Aorta (tissue), 5 donors: ENCODE measurements at regions not wholly inside any gene's neighbourhood (a gene's known extent, or its start where the extent isn't known, plus 50 kb on each side); places are given as distances from the start of the nearest gene placed in this dataset.

Experiments used
- ATAC-seq: fragments of 200-7000 bp; cut with Tn5 transposase; one replicate; pipeline ENCODE4 v1.9.1; 2022; ENCODE audit warnings: moderate library complexity; ENCODE audit not compliant: low FRiP score
- DNase-seq, 2 donors: peaks; one replicate each; pipeline ENCODE4 v3.0.0-alpha.2; 2020
- H3K27ac ChIP-seq, 2 donors: one replicate each; pipeline ENCODE4 v1.5.1; 2013; ENCODE audit warnings: low read length in 2 of 2, mild to moderate bottlenecking in 2 of 2, moderate library complexity in 2 of 2, control low read depth in 1 of 2, inconsistent platforms in 1 of 2, low read depth in 1 of 2
- H3K27me3 ChIP-seq, 2 donors: one replicate each; pipeline ENCODE4 v1.6.1; 2013; ENCODE audit warnings: control low read depth in 1 of 2, low read length in 1 of 2, mild to moderate bottlenecking in 1 of 2, moderate library complexity in 1 of 2; ENCODE audit not compliant: insufficient read depth in 2 of 2, control insufficient read depth in 1 of 2
- H3K36me3 ChIP-seq, 2 donors: one replicate each; pipeline ENCODE4 v1.6.1; 2013; ENCODE audit warnings: control low read depth in 1 of 2, low read length in 1 of 2, mild to moderate bottlenecking in 1 of 2; ENCODE audit not compliant: insufficient read depth in 2 of 2, control insufficient read depth in 1 of 2
- H3K4me1 ChIP-seq, 2 donors: one replicate each; pipeline ENCODE4 v1.6.1; 2013; ENCODE audit warnings: low read length in 2 of 2, control low read depth in 1 of 2, mild to moderate bottlenecking in 1 of 2, moderate library complexity in 1 of 2; ENCODE audit not compliant: insufficient read depth in 2 of 2, control insufficient read depth in 1 of 2
- H3K4me3 ChIP-seq, 2 donors: one replicate each; pipeline ENCODE4 v1.5.1; 2013; ENCODE audit warnings: low read length in 2 of 2, control low read depth in 1 of 2, mild to moderate bottlenecking in 1 of 2
- H3K9me3 ChIP-seq: one replicate; pipeline ENCODE4 v1.6.1; 2013; ENCODE audit warnings: mild to moderate bottlenecking, low read length; ENCODE audit not compliant: control insufficient read depth
- WGBS, 2 donors: extraction: QIAGEN DNeasy Blood & Tissue Kit; methylation state at CpG; one replicate each; pipeline ENCODE4 v1.1.7; 2013; 5-methylcytosine and 5-hydroxymethylcytosine counted together
- intact Hi-C, 2 donors: fragments of 100-400 bp; cut with DNase I; formaldehyde crosslinking; loops; one replicate each; pipeline versions ENCODE4 v1.14.2 to v1.15.0; 2022
- donor health status: healthy with polysubstance abuse.
- donor health status: Bipolar disorder and iron deficiency.
- donor health status: DM: no; HTN: no; CAD: no.
- donor health status: DM: no; HTN: no; CAD: no.
- donor health status: DM: yes; HTN: yes; CAD: no.

DNA sequence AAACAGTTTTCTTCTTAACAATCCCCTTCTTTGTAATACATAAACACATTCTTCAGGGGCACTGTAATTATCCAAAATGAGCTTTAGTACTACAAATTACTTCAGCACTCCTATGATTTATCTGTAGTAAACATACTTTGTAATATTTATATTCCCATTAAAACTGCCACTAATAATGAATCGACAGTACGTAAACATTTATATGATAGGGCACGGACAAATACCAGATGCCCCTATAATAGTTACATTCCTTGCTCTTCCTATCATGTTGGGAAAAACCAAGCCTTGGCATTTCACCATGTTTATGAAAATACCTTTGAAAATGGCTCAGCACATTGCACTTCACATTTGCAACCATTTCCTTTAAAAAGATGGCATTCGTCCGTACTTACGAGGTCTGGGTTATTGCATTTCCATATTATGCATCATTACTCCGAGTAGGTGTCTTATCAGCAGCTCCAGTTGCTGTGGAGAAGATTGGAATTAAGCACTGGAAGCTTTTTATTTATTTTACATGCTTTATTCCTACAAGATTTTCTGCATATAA, 1043.4 kb downstream of the DIAPH3 start:
- no peaks in the 10 kb centered on the region for H3K36me3 ChIP-seq
- 35 to 46% methylated on average over 7 of the region's 7 CpGs for WGBS, 2 donors
- no peak for DNase-seq
- H3K27me3 ChIP-seq: no peaks in the 10 kb centered on the region
- no peak overlapping the region for H3K4me3 ChIP-seq
- intact Hi-C loops: no loop called here
- no peak overlapping the region for H3K27ac ChIP-seq
- no peak for ATAC-seq
- H3K9me3 ChIP-seq: no peaks in the 10 kb centered on the region
- no peaks in the 10 kb centered on the region for H3K4me1 ChIP-seq

DNA sequence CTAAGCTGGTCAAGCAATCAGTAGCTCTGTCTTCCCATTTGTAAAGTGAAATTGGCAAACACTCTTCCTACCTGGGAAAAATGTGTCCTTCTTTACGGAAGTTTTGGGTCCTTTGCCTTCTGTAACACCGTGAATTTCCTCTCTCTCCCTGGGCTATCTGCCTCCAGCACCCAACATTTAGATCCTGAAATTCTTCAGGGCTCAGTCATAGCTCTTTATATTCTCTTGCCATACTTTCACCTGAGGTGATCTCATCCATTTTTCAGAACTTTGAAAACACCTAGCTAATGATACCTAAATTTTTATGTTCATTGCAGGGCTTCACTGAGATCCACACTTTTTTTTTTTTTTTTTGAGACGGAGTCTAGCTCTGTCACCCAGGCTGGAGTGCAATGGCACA, 1042.2 kb downstream of the DIAPH3 start:
- intact Hi-C loops: no loop called here
- H3K27me3 ChIP-seq: no peaks in the 10 kb centered on the region
- no peak for ATAC-seq
- H3K4me3 ChIP-seq: no peak overlapping the region
- no peaks in the 10 kb centered on the region for H3K4me1 ChIP-seq
- no peak for DNase-seq
- 71 to 84% methylated on average over 3 of the region's 3 CpGs for WGBS, 2 donors
- no peaks in the 10 kb centered on the region for H3K9me3 ChIP-seq
- H3K36me3 ChIP-seq: no peaks in the 10 kb centered on the region
- no peak overlapping the region for H3K27ac ChIP-seq

DNA sequence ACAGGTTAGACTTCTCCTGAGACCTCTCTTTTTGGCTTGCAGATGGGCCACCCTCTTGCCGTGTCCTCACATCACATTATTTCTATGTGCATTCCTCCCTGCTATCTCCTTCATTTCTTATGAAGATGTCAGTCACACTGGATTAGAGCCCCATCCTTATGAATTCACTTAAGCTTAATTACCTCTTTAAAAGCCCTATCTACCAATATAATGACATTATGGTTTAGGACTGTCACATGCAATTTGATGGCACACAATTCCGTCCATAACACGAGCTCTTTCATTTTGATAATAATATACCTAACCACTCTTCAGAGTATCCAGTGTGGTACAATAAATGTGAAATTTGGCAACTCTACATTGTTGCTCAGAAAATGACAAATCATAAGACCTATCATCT, 1037.3 kb downstream of the DIAPH3 start:
- no peak for DNase-seq

DNA sequence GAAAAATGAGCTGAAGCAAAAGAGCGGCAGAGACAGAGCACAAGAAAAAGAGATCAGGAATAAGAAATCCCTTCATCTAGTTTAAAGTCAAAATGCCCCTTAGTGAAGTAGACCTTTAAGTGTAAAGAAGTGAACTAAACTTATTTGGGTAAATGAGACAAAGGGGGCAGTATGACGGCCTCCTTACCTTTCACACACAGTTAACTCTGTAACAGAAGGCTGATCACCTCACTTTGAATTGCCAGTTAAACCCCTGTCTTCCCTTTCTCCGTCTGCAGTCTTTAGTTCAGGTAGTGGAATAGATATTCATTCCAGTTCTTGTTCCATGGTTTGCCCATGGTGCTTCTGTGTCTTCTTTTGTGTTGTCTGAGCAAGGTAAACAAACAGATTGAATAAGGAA, 1029.8 kb downstream of the DIAPH3 start:
- ATAC-seq: no peak
- no peak for DNase-seq
- no peak overlapping the region for H3K27ac ChIP-seq
- intact Hi-C loops: no loop called here
- no peaks in the 10 kb centered on the region for H3K4me1 ChIP-seq
- no peaks in the 10 kb centered on the region for H3K9me3 ChIP-seq
- WGBS, 2 donors: 73 to 80% methylated on average over 3 of the region's 3 CpGs
- no peaks in the 10 kb centered on the region for H3K27me3 ChIP-seq
- H3K36me3 ChIP-seq: no peaks in the 10 kb centered on the region
- no peak overlapping the region for H3K4me3 ChIP-seq

More for the DNA sequence above, 1037.3 kb downstream of the DIAPH3 start:
- Histone ChIP-seq H3K27ac (no peak overlapping the region), H3K4me3 (no peak overlapping the region), H3K9me3 (no peaks in the 10 kb centered on the region), H3K4me1 (no peaks in the 10 kb centered on the region), H3K36me3 (no peaks in the 10 kb centered on the region), H3K27me3 (no peaks in the 10 kb centered on the region)
- intact Hi-C loops: no loop called here
- ATAC-seq: no peak
- WGBS, 2 donors: 87 to 91% methylated on average over 3 of the region's 3 CpGs

DNA sequence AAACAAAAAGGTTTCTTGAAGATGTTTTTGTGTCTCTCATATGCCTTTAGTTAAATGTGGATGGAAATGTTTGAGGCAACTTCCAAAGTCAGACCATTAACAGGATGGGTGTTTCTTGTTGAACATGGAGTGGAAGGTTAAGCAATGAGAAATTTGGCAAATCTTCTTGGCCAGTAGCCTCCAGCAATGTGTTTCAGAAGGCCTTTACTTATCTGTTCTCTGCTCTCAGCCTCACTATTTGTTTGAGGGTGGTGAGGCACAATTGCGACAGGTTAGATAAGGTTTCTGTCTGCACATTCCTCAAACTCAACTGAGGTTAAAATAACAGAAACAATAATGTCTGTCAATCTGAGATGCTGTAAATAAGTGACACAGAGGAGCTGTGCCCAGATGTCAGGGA, 1019.0 kb downstream of the DIAPH3 start:
- ATAC-seq: no peak
- intact Hi-C loops: no loop called here
- 5 to 16% methylated on average over 1 of the region's 1 CpG for WGBS, 2 donors

DNA sequence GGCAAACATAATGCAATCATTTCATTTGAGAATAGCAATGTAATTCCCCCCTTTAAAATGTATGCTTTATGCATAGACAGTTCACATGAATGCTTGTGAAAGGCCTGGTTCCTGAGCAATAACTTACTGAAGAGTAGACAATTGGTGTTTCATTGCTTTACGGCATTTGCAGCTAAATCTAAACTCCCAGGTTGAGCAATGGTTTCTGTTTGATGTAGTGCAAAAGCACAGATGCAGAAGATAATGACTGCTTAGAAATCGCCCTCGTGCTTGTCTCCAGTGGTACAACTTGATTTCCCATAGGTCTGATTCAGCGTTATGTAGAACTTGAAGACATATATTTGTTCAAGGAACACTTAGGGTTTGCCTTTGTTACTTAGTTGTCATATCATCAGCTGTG, 1018.3 kb downstream of the DIAPH3 start:
- H3K4me1 ChIP-seq: no peaks in the 10 kb centered on the region

More for the DNA sequence above, 1019.0 kb downstream of the DIAPH3 start:
- H3K9me3 ChIP-seq: no peaks in the 10 kb centered on the region
- no peak overlapping the region for H3K27ac ChIP-seq
- no peaks in the 10 kb centered on the region for H3K36me3 ChIP-seq
- DNase-seq: no peak
- H3K4me1 ChIP-seq: no peaks in the 10 kb centered on the region
- no peaks in the 10 kb centered on the region for H3K27me3 ChIP-seq
- no peak overlapping the region for H3K4me3 ChIP-seq

DNA sequence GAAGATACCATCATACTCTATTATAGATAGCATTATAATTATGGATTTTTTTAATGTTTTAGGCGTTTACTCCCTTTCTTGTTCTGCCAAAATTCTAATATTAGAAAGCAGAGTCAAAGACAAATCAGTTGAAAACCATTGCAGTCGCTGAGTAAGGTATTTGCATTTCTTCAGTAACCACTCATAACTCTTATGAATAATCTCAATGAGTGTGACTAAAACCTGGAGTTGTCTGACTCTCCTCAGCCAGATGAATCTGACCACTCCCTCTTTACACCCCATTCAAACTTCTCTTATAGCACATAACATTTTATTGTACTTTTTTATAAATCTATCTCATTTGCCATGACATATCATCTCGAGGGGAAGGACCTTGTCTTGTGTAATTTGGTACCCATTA, 1006.5 kb downstream of the DIAPH3 start:
- no peak overlapping the region for H3K4me3 ChIP-seq
- no peaks in the 10 kb centered on the region for H3K9me3 ChIP-seq
- ATAC-seq (no peak), DNase-seq (no peak)
- H3K27me3 ChIP-seq: no peaks in the 10 kb centered on the region
- no peaks in the 10 kb centered on the region for H3K36me3 ChIP-seq
- no peak overlapping the region for H3K27ac ChIP-seq
- no peaks in the 10 kb centered on the region for H3K4me1 ChIP-seq
- intact Hi-C loops: no loop called here
- 77 to 79% methylated on average over 3 of the region's 3 CpGs for WGBS, 2 donors

More for the DNA sequence above, 1018.3 kb downstream of the DIAPH3 start:
- ATAC-seq (no peak), DNase-seq (no peak)
- WGBS, 2 donors: 84 to 87% methylated on average over 4 of the region's 4 CpGs
- Histone ChIP-seq H3K27ac (no peak overlapping the region), H3K4me3 (no peak overlapping the region), H3K36me3 (no peaks in the 10 kb centered on the region), H3K9me3 (no peaks in the 10 kb centered on the region), H3K27me3 (no peaks in the 10 kb centered on the region)
- intact Hi-C loops: no loop called here

DNA sequence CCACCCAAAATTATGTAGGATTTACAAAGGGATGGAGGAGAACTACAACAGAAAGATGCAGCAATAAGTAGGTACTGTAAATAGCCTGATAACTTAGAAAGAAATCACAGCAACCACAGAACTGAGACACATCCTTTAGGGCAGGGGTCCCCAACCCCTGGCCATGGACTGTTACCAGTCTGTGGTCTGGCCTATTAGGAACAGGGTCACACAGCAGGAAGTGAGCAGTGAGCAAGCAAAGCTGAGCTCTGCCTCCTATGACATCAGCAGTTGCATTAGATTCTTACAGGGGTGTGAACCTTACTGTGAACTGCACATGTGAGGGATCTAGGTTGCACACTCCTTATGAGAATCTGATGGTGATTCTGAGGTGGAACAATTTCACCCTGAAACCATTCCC, 997.6 kb downstream of the DIAPH3 start:
- ATAC-seq (no peak), DNase-seq (no peak)
- intact Hi-C loops: no loop called here
- Histone ChIP-seq H3K9me3 (no peaks in the 10 kb centered on the region), H3K27me3 (no peaks in the 10 kb centered on the region), H3K27ac (no peak overlapping the region), H3K4me3 (no peak overlapping the region), H3K4me1 (no peaks in the 10 kb centered on the region), H3K36me3 (no peaks in the 10 kb centered on the region)

DNA sequence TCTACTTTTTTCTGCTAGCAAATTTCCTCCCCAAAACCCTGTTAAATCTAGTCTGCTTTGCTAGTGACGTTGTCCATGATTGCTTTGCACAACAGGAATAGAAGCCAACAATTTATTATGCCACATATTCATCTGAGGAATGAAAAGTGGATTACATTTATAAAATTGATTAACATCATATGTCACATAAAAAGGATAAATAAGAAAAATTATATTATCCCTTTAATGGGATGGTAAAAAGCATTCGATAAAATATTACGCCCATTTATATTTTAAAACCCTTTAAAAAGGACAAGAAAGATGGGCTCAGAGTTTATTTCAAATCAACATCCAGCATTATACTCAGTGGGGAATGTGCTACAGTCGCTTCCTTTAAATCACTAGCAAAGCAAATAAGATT, 991.7 kb downstream of the DIAPH3 start:
- WGBS, 2 donors: 44% methylated on average over 4 of the region's 4 CpGs
- Histone ChIP-seq H3K4me3 (no peak overlapping the region), H3K27me3 (no peaks in the 10 kb centered on the region), H3K9me3 (no peaks in the 10 kb centered on the region), H3K27ac (no peak overlapping the region), H3K36me3 (no peaks in the 10 kb centered on the region), H3K4me1 (no peaks in the 10 kb centered on the region)
- intact Hi-C loops: no loop called here
- DNase-seq (no peak), ATAC-seq (no peak)
